ENCODE measurements at regions not wholly inside any gene's neighbourhood (a gene's known extent, or its start where the extent isn't known, plus 50 kb on each side); places are given as distances from the start of the nearest gene placed in this dataset.

GRCh38 chr10:130351466-130352290, 215.5 kb downstream of the GLRX3 start:
- TF ChIP-seq CTCF (IDR thresholded peaks at IDR 0.05), result no peak
- no peak for TF ChIP-seq POLR2AphosphoS5 (IDR thresholded peaks at IDR 0.05; ENCODE audit: low read depth, low read length)
- no peak for TF ChIP-seq REST (IDR thresholded peaks at IDR 0.05; ENCODE audit: insufficient read depth in 1 of 2, low read depth in 2 of 2, low read length in 1 of 2)
